K562 (cell line): ENCODE measurements at regions not wholly inside any gene's neighbourhood (a gene's known extent, or its start where the extent isn't known, plus 50 kb on each side); places are given as distances from the start of the nearest gene placed in this dataset.

Source experiments
- ATAC-seq: fragments of 200-7000 bp; cut with Tn5 transposase; 3 replicates; pipeline ENCODE4 v1.9.1; 2020; ENCODE audit warnings: moderate library complexity
- BruUV-seq: library from RNA; stranded (reverse); fragments of 400-500 nt; replicated peaks from 2 replicates; lab custom pipeline; 2021; lab: Mats Ljungman, UMichigan
- CTCF ChIA-PET: fragments of 300-600 bp; formaldehyde crosslinking; extraction: SDS; loops from one replicate; lab custom pipeline; 2021; ENCODE audit warnings: low intra/inter-chr PET ratio; lab: Yijun Ruan, JAX
- POLR2A ChIA-PET: fragments of 300-600, 350-650 bp; sonication (Branson Sonifier 250); formaldehyde crosslinking; extraction: SDS; loops from one replicate; lab custom pipeline; 2021; ENCODE audit warnings: antibody characterized with exemption, inconsistent platforms; lab: Yijun Ruan, JAX
- DNase-seq, 4 experiments: peaks; one replicate each; pipeline versions ENCODE4 v3.0.0 to v3.0.0-alpha.2; 2011 to 2018; ENCODE audit warnings: low spot score in 3 of 4, mixed read lengths in 3 of 4; ENCODE audit errors: extremely low read depth in 1 of 4
- FAIRE-seq: peaks from 2 replicates; lab custom pipeline; 2011; peaks lifted over from hg19 to GRCh38; lab: Jason Lieb, UNC
- H2AFZ ChIP-seq: 2 replicates; pipeline ENCODE4 v1.6.0; 2011; ENCODE audit warnings: low read depth, low read length, control low read depth, inconsistent platforms
- H3K27ac ChIP-seq: fragments of 200-600 bp; 3 replicates; pipeline ENCODE4 v1.8.0; 2011; ENCODE audit warnings: low read depth, mild to moderate bottlenecking, control low read depth, inconsistent platforms, low read length, moderate library complexity, mixed read lengths; ENCODE audit errors: extremely low read depth
- H3K27me3 ChIP-seq, 2 experiments: fragments of 300-600 bp in 1 of 2; 2 replicates in 1 of 2; 3 replicates in 1 of 2; pipeline versions ENCODE4 v1.6.0 to v1.8.0; 2011; ENCODE audit warnings: inconsistent platforms in 2 of 2, low read length in 2 of 2, mild to moderate bottlenecking in 1 of 2, mixed read lengths in 1 of 2, moderate library complexity in 1 of 2; ENCODE audit not compliant: control insufficient read depth in 2 of 2, insufficient read depth in 2 of 2
- H3K36me3 ChIP-seq: fragments of 300-600 bp; 3 replicates; pipeline ENCODE4 v1.8.0; 2011; ENCODE audit warnings: mild to moderate bottlenecking, low read length, inconsistent platforms; ENCODE audit not compliant: control insufficient read depth, insufficient read depth
- H3K4me1 ChIP-seq, 2 experiments: fragments of 200-600 bp in 1 of 2; replicated peaks in 1 of 2; 2 replicates in 1 of 2; 3 replicates in 1 of 2; pipeline versions ENCODE4 v1.5.1 to v1.8.0; 2011; ENCODE audit warnings: inconsistent platforms in 2 of 2, low read length in 2 of 2, mild to moderate bottlenecking in 1 of 2, mixed read lengths in 1 of 2, moderate library complexity in 1 of 2; ENCODE audit not compliant: control insufficient read depth in 2 of 2, insufficient read depth in 2 of 2
- H3K4me2 ChIP-seq: 2 replicates; pipeline ENCODE4 v1.6.1; 2011; ENCODE audit warnings: low read length, control low read depth, inconsistent platforms, mixed read lengths; ENCODE audit not compliant: insufficient read depth
- H3K4me3 ChIP-seq: fragments of 200-600 bp; sonication (generic), shearing (Covaris generic); 2 replicates; pipeline ENCODE4 v1.5.1; 2016; ENCODE audit warnings: control low read depth, inconsistent platforms
- H3K79me2 ChIP-seq: fragments of 200-600 bp; 3 replicates; pipeline ENCODE4 v1.8.0; 2011; ENCODE audit warnings: low read length, inconsistent platforms; ENCODE audit not compliant: control insufficient read depth, insufficient read depth
- H3K9ac ChIP-seq, 2 experiments: 2 replicates each; pipeline versions ENCODE4 v1.6.0 to v1.6.1; 2011; ENCODE audit warnings: low read depth in 2 of 2, low read length in 2 of 2, control low read depth in 1 of 2, inconsistent platforms in 1 of 2, mild to moderate bottlenecking in 1 of 2, mixed read lengths in 1 of 2; ENCODE audit not compliant: insufficient read depth in 1 of 2
- H3K9me1 ChIP-seq: one replicate; pipeline ENCODE4 v1.6.0; 2011; ENCODE audit warnings: inconsistent platforms, mild to moderate bottlenecking, low read length, moderate library complexity; ENCODE audit not compliant: control insufficient read depth, insufficient read depth
- H3K9me3 ChIP-seq: replicated peaks from 2 replicates; pipeline ENCODE4 v1.5.1; 2011; ENCODE audit warnings: low read depth, low read length, inconsistent platforms; ENCODE audit not compliant: control insufficient read depth, insufficient read depth
- H4K20me1 ChIP-seq: replicated peaks from 2 replicates; pipeline ENCODE4 v1.6.1; 2011; ENCODE audit warnings: low read length, inconsistent platforms, mixed read lengths; ENCODE audit not compliant: control insufficient read depth, insufficient read depth
- AFF4 ChIP-seq: sonication (generic); formaldehyde crosslinking; IDR thresholded peaks from 2 replicates; pipeline ENCODE4 v1.8.0; 2023; ENCODE audit warnings: mild to moderate bottlenecking, missing genetic modification reagents
- ARID3B ChIP-seq: fragments of 250-450 bp; sonication (Bioruptor Pico); IDR thresholded peaks from 2 replicates; pipeline ENCODE4 v1.4.0; 2020; ENCODE audit warnings: borderline replicate concordance
- CSDE1 ChIP-seq, 2 experiments: fragments of 450-650 bp; IDR thresholded peaks; 2 replicates each; pipeline ENCODE4 v1.6.1; 2016; ENCODE audit warnings: mild to moderate bottlenecking in 1 of 2
- CTBP1 ChIP-seq: fragments of 450-650 bp; IDR thresholded peaks from 2 replicates; pipeline ENCODE4 v1.6.1; 2016; ENCODE audit warnings: borderline replicate concordance
- ESRRA ChIP-seq: fragments of 450-650 bp; IDR thresholded peaks from 2 replicates; pipeline ENCODE4 v1.6.1; 2014; ENCODE audit warnings: low read depth, mild to moderate bottlenecking, moderate library complexity, borderline replicate concordance
- ETV1 ChIP-seq: fragments of 450-650 bp; conservative IDR thresholded peaks from 2 replicates; pipeline ENCODE4 v1.6.1; 2016; ENCODE audit warnings: missing genetic modification characterization, control low read depth, low read depth, missing compliant biosample characterization
- GTF2E2 ChIP-seq: fragments of 200-800 bp; sonication (Bioruptor generic); IDR thresholded peaks from 2 replicates; pipeline ENCODE4 v1.6.1; 2016; ENCODE audit warnings: missing genetic modification characterization, missing compliant biosample characterization
- PCBP1 ChIP-seq: fragments of 200-400 bp; formaldehyde crosslinking; IDR thresholded peaks from 2 replicates; pipeline ENCODE4 v1.6.1; 2018; ENCODE audit warnings: mild to moderate bottlenecking, low read depth, low read length; ENCODE audit not compliant: poor library complexity, severe bottlenecking
- PTBP1 ChIP-seq: fragments of 200-400 bp; formaldehyde crosslinking; IDR thresholded peaks from 2 replicates; pipeline ENCODE4 v1.6.1; 2017; ENCODE audit warnings: low read depth, low read length
- RCOR1 ChIP-seq, 2 experiments: IDR thresholded peaks; 2 replicates each; pipeline ENCODE4 v1.6.1; 2012; ENCODE audit warnings: low read depth in 2 of 2, low read length in 2 of 2, borderline replicate concordance in 1 of 2, improper control_type of control experiment in 1 of 2
- SMAD1 ChIP-seq: fragments of 150-350 bp; IDR thresholded peaks from 2 replicates; pipeline ENCODE4 v1.6.1; 2014; ENCODE audit warnings: low read length, low read depth; ENCODE audit not compliant: partially characterized antibody
- SNRNP70 ChIP-seq: fragments of 200-400 bp; formaldehyde crosslinking; optimal IDR thresholded peaks from 2 replicates; pipeline ENCODE3; 2017; ENCODE audit warnings: low read depth, low read length
- TEAD2 ChIP-seq: fragments of 450-650 bp; IDR thresholded peaks from 2 replicates; pipeline ENCODE4 v1.6.1; 2016; ENCODE audit warnings: missing genetic modification characterization, control low read depth, missing compliant biosample characterization
- ZFP36 ChIP-seq: fragments of 150-350 bp; IDR thresholded peaks from 2 replicates; pipeline ENCODE4 v1.6.1; 2018; ENCODE audit warnings: low read length, low read depth; ENCODE audit not compliant: partially characterized antibody
- ZNF184 ChIP-seq: sonication (generic); formaldehyde crosslinking; IDR thresholded peaks from 2 replicates; pipeline ENCODE4 v1.5.0; 2020; ENCODE audit warnings: missing genetic modification reagents
- ZNF431 ChIP-seq: sonication (generic); formaldehyde crosslinking; IDR thresholded peaks from 2 replicates; pipeline ENCODE4 v1.8.0; 2022; ENCODE audit warnings: mild to moderate bottlenecking, missing genetic modification reagents
- ZNF586 ChIP-seq: fragments of 450-650 bp; formaldehyde crosslinking; conservative IDR thresholded peaks from 2 replicates; pipeline ENCODE4 v1.4.0; 2020; ENCODE audit warnings: mild to moderate bottlenecking, moderate library complexity
- WGBS: fragments of 100-300 bp; shearing (Covaris generic); methylation state at CpG from one replicate; pipeline ENCODE4 v1.1.6; 2016; ENCODE audit warnings: low coverage, mixed read lengths; ENCODE audit not compliant: insufficient coverage; ENCODE audit errors: missing lambda C conversion rate; 5-methylcytosine and 5-hydroxymethylcytosine counted together
- in situ Hi-C: fragments of 300-500 bp; cut with MboI; formaldehyde crosslinking; loops from 4 replicates; pipeline ENCODE4 v1.15.0; 2018; ENCODE audit warnings: inconsistent platforms, mixed read lengths
- intact Hi-C: fragments of 100-400 bp; cut with micrococcal nuclease; formaldehyde crosslinking; loops from 2 replicates; pipeline ENCODE4 v1.14.2; 2022

GRCh38 chr5:38613992-38614836 is 57.8 kb upstream of the LIFR start:
- Histone ChIP-seq H4K20me1 (no peaks in the 10 kb centered on the region), H3K9me1 (no peaks in the 10 kb centered on the region), H2AFZ (no peak overlapping the region), H3K27me3 (no peaks in the 10 kb centered on the region), H3K36me3 (no peaks in the 10 kb centered on the region), H3K4me3 (no peak overlapping the region), H3K9me3 (no peaks in the 10 kb centered on the region), H3K79me2 (no peaks in the 10 kb centered on the region), H3K4me1 (no peaks in the 10 kb centered on the region), H3K27ac (no peak overlapping the region), H3K4me2 (no peak overlapping the region), H3K9ac (no peak overlapping the region)
- CTCF ChIA-PET: no interaction called here
- POLR2A ChIA-PET: interaction anchor here (0.6 to 1.4 kb wide), 3 partner anchors 9 to 754 kb away, joined by 3 to 8 read pairs (median 4); no protein-coding TSS in a partner anchor
- no peak for FAIRE-seq
- intact Hi-C loops: no loop called here
- in situ Hi-C loops: no loop called here
- no TSS peak for BruUV-seq
- 10% methylated on average over 5 of the region's 5 CpGs for WGBS
- no peak for DNase-seq
- no peak for ATAC-seq
- TF ChIP-seq ZNF586 (CRISPR knock-in tag) (no peak), ARID3B (CRISPR knock-in tag) (no peak), RCOR1 (IDR thresholded peaks at IDR 0.05; ENCODE audit: borderline replicate concordance in 1 of 2, low read depth in 2 of 2, low read length in 2 of 2) (no peak), GTF2E2 (tag) (no peak), PCBP1 (no peak), TEAD2 (no peak), SMAD1 (no peak), SNRNP70 (no peak), ZFP36 (no peak), ZNF184 (CRISPR knock-in tag) (no peak), ETV1 (tag) (no peak), AFF4 (CRISPR knock-in tag) (no peak), ESRRA (no peak), CSDE1 (IDR thresholded peaks at IDR 0.05) (no peak), CTBP1 (no peak), ZNF431 (CRISPR knock-in tag) (no peak), PTBP1 (no peak)
